Uterus (tissue), 3 donors: ENCODE measurements at regions not wholly inside any gene's neighbourhood (a gene's known extent, or its start where the extent isn't known, plus 50 kb on each side); places are given as distances from the start of the nearest gene placed in this dataset.

Experiments used
- DNase-seq, 2 donors: peaks; one replicate each; pipeline ENCODE4 v3.0.0-alpha.2; 2019 to 2020
- H3K27ac ChIP-seq, 2 donors: fragments of 200-600 bp; sonication (generic); 1 replicate in 1 of 2; 2 replicates in 1 of 2; pipeline ENCODE4 v1.5.1; 2016 to 2018
- H3K27me3 ChIP-seq, 2 donors: fragments of 200-600 bp; sonication (generic); one replicate each; pipeline ENCODE4 v1.5.1; 2018 to 2019; ENCODE audit warnings: control low read depth in 1 of 2
- H3K36me3 ChIP-seq, 2 donors: fragments of 200-600 bp; sonication (generic); one replicate each; pipeline ENCODE4 v1.5.1; 2019; ENCODE audit warnings: control low read depth in 1 of 2
- H3K4me1 ChIP-seq, 2 donors: fragments of 200-600 bp; sonication (generic); one replicate each; pipeline ENCODE4 v1.5.1; 2018 to 2019; ENCODE audit warnings: control low read depth in 1 of 2
- H3K4me3 ChIP-seq, 2 donors: fragments of 200-600 bp; sonication (generic); 1 replicate in 1 of 2; 2 replicates in 1 of 2; pipeline ENCODE4 v1.5.1; 2018 to 2019; ENCODE audit warnings: mild to moderate bottlenecking in 1 of 2
- H3K9me3 ChIP-seq, 2 donors: fragments of 200-600 bp; sonication (generic); one replicate each; pipeline ENCODE4 v1.5.1; 2019; ENCODE audit warnings: control low read depth in 1 of 2
- CTCF ChIP-seq, 4 experiments: fragments of 200-600 bp in 2 of 4; fragments of 450-650 bp in 2 of 4; sonication (generic) in 2 of 4; IDR thresholded peaks; one replicate each; pipeline ENCODE4 v1.5.1; 2016 to 2019; ENCODE audit warnings: antibody characterized with exemption in 4 of 4, mild to moderate bottlenecking in 2 of 4, moderate library complexity in 1 of 4
- POLR2A ChIP-seq, 2 donors: fragments of 450-650 bp; IDR thresholded peaks; one replicate each; pipeline ENCODE4 v1.6.1; 2016; ENCODE audit warnings: antibody characterized with exemption in 2 of 2, mild to moderate bottlenecking in 1 of 2, moderate library complexity in 1 of 2
- intact Hi-C: fragments of 100-400 bp; cut with DNase I; formaldehyde crosslinking; loops from one replicate; pipeline ENCODE4 v1.15.1; 2023; ENCODE audit warnings: low total_unique reads
- donor health status: DM: yes; HTN: yes; CAD: no.

GRCh38 chr18:46293742-46294181 is 189.6 kb downstream of the HAUS1 start:
- Histone ChIP-seq H3K4me1 (no peaks in the 10 kb centered on the region), H3K27ac (no peak overlapping the region), H3K27me3 (no peaks in the 10 kb centered on the region), H3K4me3 (no peak overlapping the region), H3K9me3 (no peaks in the 10 kb centered on the region), H3K36me3 (no peaks in the 10 kb centered on the region)
- DNase-seq, result no peak
- TF ChIP-seq POLR2A (IDR thresholded peaks at IDR 0.05) (no peak), CTCF (IDR thresholded peaks at IDR 0.05) (no peak)
- intact Hi-C loops, result no loop called here

GRCh38 chr18:46294318-46294717 is 190.1 kb downstream of the HAUS1 start:
- no peaks in the 10 kb centered on the region for H3K27me3 ChIP-seq
- DNase-seq, result no peak
- H3K27ac ChIP-seq, result no peak overlapping the region
- intact Hi-C loops, result no loop called here
- no peaks in the 10 kb centered on the region for H3K4me1 ChIP-seq
- no peaks in the 10 kb centered on the region for H3K9me3 ChIP-seq
- no peak overlapping the region for H3K4me3 ChIP-seq
- no peaks in the 10 kb centered on the region for H3K36me3 ChIP-seq
- TF ChIP-seq CTCF (IDR thresholded peaks at IDR 0.05), result no peak
- no peak for TF ChIP-seq POLR2A (IDR thresholded peaks at IDR 0.05)

GRCh38 chr18:46294751-46295150 is 190.6 kb downstream of the HAUS1 start:
- TF ChIP-seq POLR2A (IDR thresholded peaks at IDR 0.05) (no peak), CTCF (IDR thresholded peaks at IDR 0.05) (no peak)
- intact Hi-C loops, result no loop called here
- Histone ChIP-seq H3K36me3 (no peaks in the 10 kb centered on the region), H3K9me3 (no peaks in the 10 kb centered on the region), H3K4me1 (no peaks in the 10 kb centered on the region), H3K27me3 (no peaks in the 10 kb centered on the region), H3K27ac (no peak overlapping the region), H3K4me3 (no peak overlapping the region)
- DNase-seq, result no peak

- no peaks in the 10 kb centered on the region for H3K9me3 ChIP-seq
- DNase-seq, result no peak
- no peak overlapping the region for H3K27ac ChIP-seq
- intact Hi-C loops, result no loop called here
- H3K4me3 ChIP-seq, result no peak overlapping the region
- no peaks in the 10 kb centered on the region for H3K27me3 ChIP-seq
- TF ChIP-seq POLR2A (IDR thresholded peaks at IDR 0.05) (no peak), CTCF (IDR thresholded peaks at IDR 0.05) (no peak)
- no peaks in the 10 kb centered on the region for H3K4me1 ChIP-seq
- H3K36me3 ChIP-seq, result no peaks in the 10 kb centered on the region
Observed at GRCh38 chr18:46295416-46295815, 191.2 kb downstream of the HAUS1 start.

GRCh38 chr18:46296656-46297055 is 192.5 kb downstream of the HAUS1 start:
- Histone ChIP-seq H3K27ac (no peak overlapping the region), H3K9me3 (no peaks in the 10 kb centered on the region), H3K4me1 (no peaks in the 10 kb centered on the region), H3K4me3 (no peak overlapping the region), H3K27me3 (no peaks in the 10 kb centered on the region), H3K36me3 (no peaks in the 10 kb centered on the region)
- no peak for DNase-seq
- intact Hi-C loops, result no loop called here
- TF ChIP-seq POLR2A (IDR thresholded peaks at IDR 0.05), result no peak
- no peak for TF ChIP-seq CTCF (IDR thresholded peaks at IDR 0.05)
